Upper lobe of left lung (tissue), 6 donors: ENCODE measurements at regions not wholly inside any gene's neighbourhood (a gene's known extent, or its start where the extent isn't known, plus 50 kb on each side); places are given as distances from the start of the nearest gene placed in this dataset.

ENCODE experiments used
- ATAC-seq, 2 donors: fragments of 200-7000 bp; cut with Tn5 transposase; one replicate each; pipeline ENCODE4 v1.9.1; 2022; ENCODE audit warnings: mild to moderate bottlenecking in 2 of 2, moderate library complexity in 2 of 2; ENCODE audit not compliant: low FRiP score in 2 of 2
- DNase-seq, 2 donors: peaks; one replicate each; pipeline ENCODE4 v3.0.0-alpha.2; 2019 to 2020
- H3K27ac ChIP-seq, 4 donors: fragments of 200-600 bp; sonication (generic); one replicate each; pipeline ENCODE4 v1.5.1; 2016 to 2019
- H3K27me3 ChIP-seq, 4 donors: fragments of 200-600 bp; sonication (generic); one replicate each; pipeline ENCODE4 v1.5.1; 2017 to 2019
- H3K36me3 ChIP-seq, 4 donors: fragments of 200-600 bp; sonication (generic); one replicate each; pipeline ENCODE4 v1.5.1; 2016 to 2019
- H3K4me1 ChIP-seq, 4 donors: fragments of 200-600 bp; sonication (generic); one replicate each; pipeline ENCODE4 v1.5.1; 2018 to 2019
- H3K4me3 ChIP-seq, 4 donors: fragments of 200-600 bp; sonication (generic); one replicate each; pipeline ENCODE4 v1.5.1; 2017 to 2019; ENCODE audit warnings: mild to moderate bottlenecking in 2 of 4, moderate library complexity in 1 of 4
- H3K9me3 ChIP-seq, 4 donors: fragments of 200-600 bp; sonication (generic); one replicate each; pipeline ENCODE4 v1.5.1; 2018 to 2019
- CTCF ChIP-seq, 6 experiments: fragments of 450-650 bp in 4 of 6; fragments of 200-600 bp in 2 of 6; sonication (generic) in 2 of 6; IDR thresholded peaks; one replicate each; pipeline ENCODE4 v1.5.1; 2016 to 2019; ENCODE audit warnings: antibody characterized with exemption in 6 of 6
- EP300 ChIP-seq, 4 donors: sonication (generic); formaldehyde crosslinking; IDR thresholded peaks; one replicate each; pipeline ENCODE4 v1.5.1; 2017; ENCODE audit warnings: antibody characterized with exemption in 4 of 4, control low read depth in 2 of 4
- POLR2A ChIP-seq, 4 donors: fragments of 450-650 bp; IDR thresholded peaks; one replicate each; pipeline ENCODE4 v1.5.1; 2016 to 2017; ENCODE audit warnings: antibody characterized with exemption in 4 of 4, mild to moderate bottlenecking in 2 of 4
- POLR2AphosphoS5 ChIP-seq, 2 donors: sonication (generic); formaldehyde crosslinking; IDR thresholded peaks; one replicate each; pipeline ENCODE4 v1.5.1; 2017; ENCODE audit warnings: antibody characterized with exemption in 2 of 2
- WGBS, 2 donors: methylation state at CpG; one replicate each; pipeline ENCODE4 v1.1.5; 2017 to 2018; 5-methylcytosine and 5-hydroxymethylcytosine counted together
- donor health status: DM: no; HTN: no; CAD: no; lungs with moderate emphysema.
- donor health status: DM: no; HTN: yes; CAD: no; lungs with severe emphysema.

GRCh38 chr6:163913045-163913444 lies 498.5 kb downstream of the QKI start:
- TF ChIP-seq CTCF (IDR thresholded peaks at IDR 0.05) (no peak), EP300 (IDR thresholded peaks at IDR 0.05) (no peak), POLR2A (IDR thresholded peaks at IDR 0.05) (no peak), POLR2AphosphoS5 (IDR thresholded peaks at IDR 0.05) (no peak)
- DNase-seq (no peak), ATAC-seq (no peak)
- WGBS, 2 donors, result 93 to 94% methylated on average over 9 of the region's 9 CpGs
- Histone ChIP-seq H3K27me3 (no peaks in the 10 kb centered on the region), H3K27ac (no peak overlapping the region), H3K4me1 (no peaks in the 10 kb centered on the region), H3K4me3 (no peak overlapping the region), H3K9me3 (no peaks in the 10 kb centered on the region), H3K36me3 (no peaks in the 10 kb centered on the region)

GRCh38 chr6:163906006-163906710 lies 491.6 kb downstream of the QKI start:
- WGBS, 2 donors, result 80 to 83% methylated on average over 8 of the region's 8 CpGs
- ATAC-seq, result no peak
- no peaks in the 10 kb centered on the region for H3K4me1 ChIP-seq
- TF ChIP-seq POLR2A (IDR thresholded peaks at IDR 0.05) (no peak), POLR2AphosphoS5 (IDR thresholded peaks at IDR 0.05) (no peak), CTCF (IDR thresholded peaks at IDR 0.05) (no peak), EP300 (IDR thresholded peaks at IDR 0.05) (no peak)
- no peaks in the 10 kb centered on the region for H3K27me3 ChIP-seq
- H3K4me3 ChIP-seq, result no peak overlapping the region
- no peak for DNase-seq
- H3K36me3 ChIP-seq, result no peaks in the 10 kb centered on the region
- no peaks in the 10 kb centered on the region for H3K9me3 ChIP-seq
- no peak overlapping the region for H3K27ac ChIP-seq

- no peak overlapping the region for H3K4me3 ChIP-seq
- ATAC-seq, result no peak
- H3K4me1 ChIP-seq, result no peaks in the 10 kb centered on the region
- no peaks in the 10 kb centered on the region for H3K36me3 ChIP-seq
- H3K27me3 ChIP-seq, result no peaks in the 10 kb centered on the region
- 49 to 51% methylated on average over 7 of the region's 7 CpGs for WGBS, 2 donors
- H3K9me3 ChIP-seq, result no peaks in the 10 kb centered on the region
- H3K27ac ChIP-seq, result no peak overlapping the region
- DNase-seq, result no peak
- TF ChIP-seq CTCF (IDR thresholded peaks at IDR 0.05), result no peak
- TF ChIP-seq EP300 (IDR thresholded peaks at IDR 0.05), result no peak
- TF ChIP-seq POLR2A (IDR thresholded peaks at IDR 0.05), result no peak
- no peak for TF ChIP-seq POLR2AphosphoS5 (IDR thresholded peaks at IDR 0.05)
Observed at GRCh38 chr6:163904186-163904585, 489.7 kb downstream of the QKI start.

- TF ChIP-seq POLR2A (IDR thresholded peaks at IDR 0.05), result no peak
- no peak for TF ChIP-seq EP300 (IDR thresholded peaks at IDR 0.05)
- TF ChIP-seq CTCF (IDR thresholded peaks at IDR 0.05), result no peak
- no peak for TF ChIP-seq POLR2AphosphoS5 (IDR thresholded peaks at IDR 0.05)
- Histone ChIP-seq H3K4me3 (no peak overlapping the region), H3K27me3 (no peaks in the 10 kb centered on the region), H3K4me1 (no peaks in the 10 kb centered on the region), H3K36me3 (no peaks in the 10 kb centered on the region), H3K27ac (no peak overlapping the region), H3K9me3 (no peaks in the 10 kb centered on the region)
- ATAC-seq, result no peak
- DNase-seq, result no peak
- 85 to 90% methylated on average over 8 of the region's 8 CpGs for WGBS, 2 donors
Observed at GRCh38 chr6:163903541-163903940, 489.0 kb downstream of the QKI start.

- Histone ChIP-seq H3K9me3 (no peaks in the 10 kb centered on the region), H3K4me3 (no peak overlapping the region), H3K27me3 (no peaks in the 10 kb centered on the region), H3K27ac (no peak overlapping the region), H3K36me3 (no peaks in the 10 kb centered on the region), H3K4me1 (no peaks in the 10 kb centered on the region)
- WGBS, 2 donors, result 88 to 97% methylated on average over 8 of the region's 8 CpGs
- ATAC-seq (no peak), DNase-seq (no peak)
- TF ChIP-seq CTCF (IDR thresholded peaks at IDR 0.05) (no peak), EP300 (IDR thresholded peaks at IDR 0.05) (no peak), POLR2AphosphoS5 (IDR thresholded peaks at IDR 0.05) (no peak), POLR2A (IDR thresholded peaks at IDR 0.05) (no peak)
Observed at GRCh38 chr6:163902993-163903392, 488.5 kb downstream of the QKI start.
